RWPE1 (cell line): ENCODE measurements at regions not wholly inside any gene's neighbourhood (a gene's known extent, or its start where the extent isn't known, plus 50 kb on each side); places are given as distances from the start of the nearest gene placed in this dataset.

ENCODE experiments used
- CTCF ChIA-PET: fragments of 350-600 bp; sonication (Branson Sonifier 250); formaldehyde crosslinking; extraction: SDS; loops from one replicate; lab custom pipeline; 2021; lab: Yijun Ruan, JAX
- POLR2A ChIA-PET: fragments of 400-600 bp; formaldehyde crosslinking; extraction: SDS; loops from one replicate; lab custom pipeline; 2020; ENCODE audit warnings: antibody characterized with exemption; ENCODE audit not compliant: low non-redundant PET; lab: Yijun Ruan, JAX
- DNase-seq: peaks from one replicate; pipeline ENCODE4 v3.0.0; 2012; ENCODE audit warnings: low spot score
- H3K27ac ChIP-seq: fragments of 450-650 bp; 2 replicates; pipeline ENCODE4 v1.5.1; 2017
- TF ChIP-seq, protein P1 (sequence below): fragments of 450-650 bp; conservative IDR thresholded peaks from 2 replicates; pipeline ENCODE4 v1.5.1; 2017; ENCODE audit warnings: low read depth, mild to moderate bottlenecking

DNA sequence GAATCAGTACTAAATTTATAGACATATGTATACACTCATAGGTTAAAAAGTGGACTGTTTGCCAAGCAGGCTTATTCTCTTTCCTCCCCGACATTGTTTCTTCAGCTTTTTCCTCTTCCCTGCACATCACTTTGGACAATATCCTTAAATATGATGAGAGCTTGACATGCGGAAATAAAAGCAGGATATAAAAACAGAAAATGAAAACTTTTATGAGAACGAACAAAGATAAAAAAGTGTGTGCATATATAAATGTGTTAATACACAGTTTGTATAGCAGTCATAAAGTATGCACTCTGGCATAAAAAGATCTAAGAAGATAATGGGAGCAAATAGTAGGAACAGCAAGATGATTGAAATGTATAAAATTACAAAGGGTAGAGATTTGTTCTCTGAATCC lies 86.4 kb upstream of the IFNE start:
- ChIA-PET CTCF (interaction anchor here (0.6 to 1.2 kb wide), 3 partner anchors 16 to 141 kb away, joined by 3 to 7 read pairs (median 3); no protein-coding TSS in a partner anchor), POLR2A (no interaction called here)
- no peak overlapping the region for H3K27ac ChIP-seq
- TF ChIP-seq, protein P1, sequence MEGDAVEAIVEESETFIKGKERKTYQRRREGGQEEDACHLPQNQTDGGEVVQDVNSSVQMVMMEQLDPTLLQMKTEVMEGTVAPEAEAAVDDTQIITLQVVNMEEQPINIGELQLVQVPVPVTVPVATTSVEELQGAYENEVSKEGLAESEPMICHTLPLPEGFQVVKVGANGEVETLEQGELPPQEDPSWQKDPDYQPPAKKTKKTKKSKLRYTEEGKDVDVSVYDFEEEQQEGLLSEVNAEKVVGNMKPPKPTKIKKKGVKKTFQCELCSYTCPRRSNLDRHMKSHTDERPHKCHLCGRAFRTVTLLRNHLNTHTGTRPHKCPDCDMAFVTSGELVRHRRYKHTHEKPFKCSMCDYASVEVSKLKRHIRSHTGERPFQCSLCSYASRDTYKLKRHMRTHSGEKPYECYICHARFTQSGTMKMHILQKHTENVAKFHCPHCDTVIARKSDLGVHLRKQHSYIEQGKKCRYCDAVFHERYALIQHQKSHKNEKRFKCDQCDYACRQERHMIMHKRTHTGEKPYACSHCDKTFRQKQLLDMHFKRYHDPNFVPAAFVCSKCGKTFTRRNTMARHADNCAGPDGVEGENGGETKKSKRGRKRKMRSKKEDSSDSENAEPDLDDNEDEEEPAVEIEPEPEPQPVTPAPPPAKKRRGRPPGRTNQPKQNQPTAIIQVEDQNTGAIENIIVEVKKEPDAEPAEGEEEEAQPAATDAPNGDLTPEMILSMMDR = no peak
- DNase-seq = no peak

DNA sequence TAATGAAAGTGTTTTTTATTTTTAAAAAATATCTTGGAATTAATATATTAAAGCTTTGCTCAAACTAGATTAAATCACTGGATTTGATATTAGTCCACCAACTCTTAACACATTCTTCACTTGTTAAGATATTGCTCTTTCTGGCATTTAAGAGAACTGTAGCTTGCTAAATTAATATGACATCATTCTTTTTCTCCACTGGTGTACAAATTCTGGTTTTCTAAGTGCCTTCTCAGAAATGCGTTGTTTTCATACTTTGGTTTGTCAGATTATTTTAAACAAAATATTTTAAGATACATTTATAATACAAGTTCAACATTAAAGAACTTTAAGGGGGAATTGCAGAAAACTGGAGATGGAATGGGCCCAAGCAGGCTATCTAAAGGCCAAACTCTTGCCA lies 87.6 kb upstream of the IFNE start:
- no peak overlapping the region for H3K27ac ChIP-seq
- no peak for DNase-seq
- TF ChIP-seq, protein P1 = no peak
- CTCF ChIA-PET = interaction anchor here (0.6 kb wide), 1 partner anchor 316 kb away, joined by 4 read pairs; no protein-coding TSS in a partner anchor
- POLR2A ChIA-PET = no interaction called here

DNA sequence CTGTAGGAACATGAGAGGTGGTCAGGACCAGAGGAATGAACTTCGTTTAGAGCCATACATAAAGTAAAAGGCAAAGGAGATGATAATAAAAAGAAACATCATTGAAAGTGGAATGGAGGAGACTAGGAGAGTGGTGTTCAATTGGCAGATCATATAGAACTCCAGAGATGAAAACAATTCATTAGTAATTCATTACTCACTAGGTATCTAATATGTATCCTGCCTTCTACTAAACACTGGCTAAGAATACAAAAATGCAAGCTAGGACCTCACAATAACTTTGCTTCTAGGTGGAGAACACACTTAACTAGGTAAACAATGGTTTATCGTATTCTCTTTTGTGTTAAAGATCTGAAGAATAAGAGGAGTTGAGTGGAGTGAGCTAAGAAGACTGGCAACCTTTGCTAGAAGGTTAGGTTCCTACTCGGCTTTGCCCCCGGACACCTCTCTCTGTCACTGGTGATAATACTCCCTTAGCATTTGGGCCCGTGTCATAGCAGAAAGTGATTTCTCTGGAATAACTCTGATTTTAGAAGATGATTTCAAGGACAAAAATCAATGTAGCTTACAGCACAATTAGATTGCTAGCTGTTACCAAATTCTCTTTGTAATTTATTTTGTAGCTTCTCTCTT lies 88.6 kb upstream of the IFNE start:
- ChIA-PET CTCF (interaction anchor here (0.6 to 1.0 kb wide), 5 partner anchors 9 to 252 kb away, joined by 3 to 4 read pairs (median 3); no protein-coding TSS in a partner anchor), POLR2A (no interaction called here)
- TF ChIP-seq, protein P1 = no peak
- H3K27ac ChIP-seq = no peak overlapping the region
- no peak for DNase-seq

DNA sequence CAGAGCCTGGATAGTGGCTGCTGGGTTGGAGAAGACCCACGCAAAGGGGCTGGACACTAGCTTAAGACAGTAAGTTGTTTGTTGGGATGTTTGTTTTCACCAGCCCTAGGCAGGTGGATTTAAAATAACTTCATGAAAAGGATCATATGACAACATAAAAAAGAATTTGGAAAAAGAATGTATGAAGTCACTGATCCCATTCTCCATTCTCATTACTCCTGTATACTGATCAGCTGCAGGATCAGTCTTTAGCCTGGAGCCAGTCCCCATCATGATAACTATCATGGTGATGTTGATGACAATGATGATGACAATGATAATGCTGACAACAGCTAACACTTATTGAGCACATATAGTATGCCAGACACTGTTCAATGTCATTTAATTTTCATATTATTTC lies 92.1 kb upstream of the IFNE start:
- POLR2A ChIA-PET = no interaction called here
- CTCF ChIA-PET = no interaction called here
- no peak overlapping the region for H3K27ac ChIP-seq

DNA sequence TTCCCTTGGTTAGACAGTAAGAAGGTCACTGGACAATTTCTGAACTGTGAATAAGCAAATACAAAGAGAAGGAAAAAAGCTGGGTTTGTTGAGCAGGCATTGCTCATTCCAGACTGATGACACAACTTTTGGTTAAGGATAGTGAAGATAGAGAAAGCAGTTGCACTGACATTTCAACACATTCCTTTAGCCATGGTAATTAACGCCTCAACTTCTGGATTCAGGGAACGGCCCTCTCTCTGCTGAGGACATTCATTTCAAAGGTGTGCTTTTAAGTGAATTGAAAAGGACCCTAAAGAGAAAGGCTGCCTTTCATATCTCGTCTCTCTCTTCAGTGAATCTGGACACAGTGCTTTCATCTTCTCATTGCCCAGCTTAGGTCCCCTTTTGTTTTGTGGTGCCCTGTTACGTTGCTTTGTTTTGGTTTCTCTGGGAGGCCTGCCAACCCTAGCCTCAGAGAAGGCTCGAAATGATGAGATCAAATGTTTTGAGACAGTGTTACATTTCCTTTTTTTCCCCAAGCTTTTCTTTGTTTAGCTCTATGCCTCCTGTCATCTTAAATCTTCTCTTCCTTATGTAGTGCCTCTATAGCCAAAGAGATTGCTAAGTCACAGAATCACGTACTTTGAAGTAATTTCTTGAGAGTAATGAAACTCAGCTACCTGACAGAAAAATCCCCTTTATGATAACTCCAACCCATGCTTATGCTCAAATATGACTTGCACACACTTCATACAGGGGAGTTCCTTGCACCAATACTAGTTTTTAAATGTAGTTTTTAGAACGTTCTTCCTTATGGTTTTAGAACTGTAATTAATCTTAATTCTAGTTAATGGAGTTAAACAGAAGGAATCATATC lies 94.4 kb upstream of the IFNE start:
- TF ChIP-seq, protein P1 = no peak
- ChIA-PET CTCF (interaction anchor here (0.9 to 1.2 kb wide), 2 partner anchors 8 to 18 kb away, joined by 3 to 4 read pairs; no protein-coding TSS in a partner anchor), POLR2A (no interaction called here)
- peak overlapping the region; percentile 50 for H3K27ac ChIP-seq
- DNase-seq = peak; percentile 69

More for the DNA sequence above, 92.1 kb upstream of the IFNE start:
- TF ChIP-seq, protein P1 = no peak
- DNase-seq = no peak

DNA sequence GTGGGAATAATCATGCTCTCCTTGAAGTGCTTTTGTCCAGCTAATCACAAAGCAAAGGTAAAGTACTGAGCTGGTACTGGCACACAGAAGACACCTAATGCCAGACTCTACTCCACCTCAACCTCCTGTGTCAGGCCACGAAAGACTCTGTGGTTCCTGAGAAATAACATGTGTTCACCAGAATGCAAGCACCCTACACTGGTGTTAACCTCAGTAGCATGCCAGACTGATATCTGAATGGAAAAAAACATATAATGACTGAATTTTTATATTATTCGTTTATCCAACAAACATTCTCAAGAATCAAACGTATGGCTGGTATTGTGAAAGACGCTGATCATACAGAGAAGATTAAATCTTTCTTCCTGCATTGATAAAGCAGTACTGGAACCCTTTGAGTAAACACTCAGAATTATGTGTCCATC lies 97.1 kb upstream of the IFNE start:
- H3K27ac ChIP-seq = no peak overlapping the region
- CTCF ChIA-PET = interaction anchor here (1.0 kb wide), 1 partner anchor 209 kb away, joined by 4 read pairs; no protein-coding TSS in a partner anchor
- TF ChIP-seq, protein P1 = no peak
- POLR2A ChIA-PET = no interaction called here
- DNase-seq = no peak
